DMS53 treated with DMSO at 0.1 percent for 48 hours (cell line): ENCODE measurements at regions not wholly inside any gene's neighbourhood (a gene's known extent, or its start where the extent isn't known, plus 50 kb on each side); places are given as distances from the start of the nearest gene placed in this dataset.

Experiments
- DNase-seq: peaks from one replicate; lab custom pipeline; 2025; ENCODE audit not compliant: unreplicated experiment; lab: John Stamatoyannopoulos, UW

DNA sequence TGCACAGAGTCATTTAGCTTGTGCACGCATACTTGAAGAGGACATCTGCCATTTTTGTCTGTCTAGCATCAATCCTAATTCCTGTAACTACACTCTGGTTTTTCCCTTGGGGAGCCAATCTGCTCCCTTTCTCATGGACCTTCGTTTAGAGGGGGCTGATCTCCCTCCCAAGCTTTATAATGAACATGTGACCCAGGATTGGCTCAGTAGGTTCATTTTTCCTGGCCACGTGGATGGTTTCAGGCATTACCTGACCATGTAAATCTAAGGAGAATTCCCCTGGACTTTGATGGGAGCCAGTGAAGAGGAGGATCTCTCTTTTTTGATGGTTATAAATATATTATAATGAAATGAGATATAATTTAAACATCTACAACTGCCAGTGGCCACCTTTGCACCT, 56.8 kb upstream of the HS3ST2 start:
- no peak for DNase-seq

DNA sequence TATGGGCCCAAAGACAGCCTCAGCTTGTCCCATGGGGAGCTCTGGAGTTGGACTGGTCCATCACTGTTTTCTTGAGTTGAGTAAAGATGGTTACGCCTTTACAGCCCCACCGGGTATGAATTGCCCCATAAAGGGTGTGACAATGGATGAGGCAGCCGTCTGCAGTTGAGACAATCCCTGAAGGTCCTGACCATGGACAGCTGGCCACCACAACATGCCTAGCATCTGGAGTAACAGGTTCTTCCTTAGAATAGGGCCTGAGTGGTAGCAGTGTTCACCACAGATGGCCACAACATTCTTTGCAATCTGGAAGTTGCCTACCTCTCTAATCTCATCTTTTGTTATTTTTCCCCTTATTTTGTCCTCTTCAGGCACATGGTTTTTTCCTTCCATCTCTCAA, 51.5 kb upstream of the HS3ST2 start:
- no peak for DNase-seq

DNA sequence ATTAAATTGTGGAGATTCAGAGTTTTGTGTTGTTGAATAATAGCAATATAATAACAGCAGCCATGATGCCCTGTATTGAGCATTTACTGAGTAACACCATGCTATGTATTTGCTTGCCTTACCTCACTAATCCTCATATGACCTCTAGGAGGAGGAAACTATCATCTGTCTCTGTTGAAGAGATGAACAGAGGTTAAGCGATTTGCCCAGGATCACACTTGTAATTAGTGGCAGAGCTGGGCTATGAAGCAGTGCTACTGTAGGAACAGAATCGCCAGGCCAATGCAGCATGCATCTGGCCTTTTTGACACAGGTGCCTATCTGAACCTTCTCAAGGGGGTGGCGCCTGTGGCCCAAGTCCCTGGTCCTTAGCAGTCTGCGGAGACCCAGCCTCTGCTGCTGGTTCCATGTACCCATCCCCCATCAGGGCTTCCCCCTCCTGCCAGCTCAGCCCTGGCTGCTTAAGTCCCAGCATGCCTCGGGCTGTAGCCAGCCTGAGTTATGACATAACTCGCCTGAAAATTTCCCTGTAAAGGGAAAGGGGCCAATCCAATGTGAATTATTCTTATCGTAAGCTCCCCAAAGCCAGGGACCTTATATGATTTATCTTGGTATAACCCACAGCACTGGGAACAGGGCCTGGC, 50.4 kb upstream of the HS3ST2 start:
- no peak for DNase-seq
